DND-41 (cell line): ENCODE measurements at regions not wholly inside any gene's neighbourhood (a gene's known extent, or its start where the extent isn't known, plus 50 kb on each side); places are given as distances from the start of the nearest gene placed in this dataset.

ENCODE experiments used
- EZH2 ChIP-seq: IDR thresholded peaks from 3 replicates; pipeline ENCODE4 v1.6.1; 2012; ENCODE audit warnings: borderline replicate concordance, low read depth, mild to moderate bottlenecking, moderate library complexity, low read length, inconsistent platforms; ENCODE audit not compliant: severe bottlenecking
- TF ChIP-seq, protein P1 (sequence below): IDR thresholded peaks from 2 replicates; pipeline ENCODE4 v1.5.1; 2012; ENCODE audit warnings: borderline replicate concordance, low read length, moderate library complexity, mild to moderate bottlenecking; ENCODE audit not compliant: poor library complexity, severe bottlenecking; ENCODE audit errors: extremely low read depth

DNA sequence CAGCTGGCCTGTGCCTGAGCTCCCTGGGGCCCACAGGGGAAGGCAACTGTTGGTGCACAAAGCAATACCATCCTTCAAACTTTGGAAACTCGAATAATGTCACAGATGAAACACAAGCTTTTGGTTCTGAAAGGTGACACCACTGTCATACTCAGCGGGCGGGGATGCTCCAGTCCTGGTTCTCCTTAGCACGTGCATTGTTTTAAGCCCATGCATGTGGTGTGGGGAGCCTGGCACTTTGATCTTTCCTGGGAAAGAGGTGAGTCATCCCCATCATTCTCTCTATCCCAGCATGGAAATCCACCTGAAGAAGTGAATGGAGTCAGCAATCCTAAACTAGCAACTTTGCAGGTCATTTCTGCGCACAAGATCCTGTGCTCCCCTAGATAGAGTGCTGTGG is 119.6 kb downstream of the GLRX3 start:
- TF ChIP-seq, protein P1, sequence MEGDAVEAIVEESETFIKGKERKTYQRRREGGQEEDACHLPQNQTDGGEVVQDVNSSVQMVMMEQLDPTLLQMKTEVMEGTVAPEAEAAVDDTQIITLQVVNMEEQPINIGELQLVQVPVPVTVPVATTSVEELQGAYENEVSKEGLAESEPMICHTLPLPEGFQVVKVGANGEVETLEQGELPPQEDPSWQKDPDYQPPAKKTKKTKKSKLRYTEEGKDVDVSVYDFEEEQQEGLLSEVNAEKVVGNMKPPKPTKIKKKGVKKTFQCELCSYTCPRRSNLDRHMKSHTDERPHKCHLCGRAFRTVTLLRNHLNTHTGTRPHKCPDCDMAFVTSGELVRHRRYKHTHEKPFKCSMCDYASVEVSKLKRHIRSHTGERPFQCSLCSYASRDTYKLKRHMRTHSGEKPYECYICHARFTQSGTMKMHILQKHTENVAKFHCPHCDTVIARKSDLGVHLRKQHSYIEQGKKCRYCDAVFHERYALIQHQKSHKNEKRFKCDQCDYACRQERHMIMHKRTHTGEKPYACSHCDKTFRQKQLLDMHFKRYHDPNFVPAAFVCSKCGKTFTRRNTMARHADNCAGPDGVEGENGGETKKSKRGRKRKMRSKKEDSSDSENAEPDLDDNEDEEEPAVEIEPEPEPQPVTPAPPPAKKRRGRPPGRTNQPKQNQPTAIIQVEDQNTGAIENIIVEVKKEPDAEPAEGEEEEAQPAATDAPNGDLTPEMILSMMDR: no peak
- no peak for TF ChIP-seq EZH2
